Ectodermal cell (in vitro differentiated cells): ENCODE measurements at regions not wholly inside any gene's neighbourhood (a gene's known extent, or its start where the extent isn't known, plus 50 kb on each side); places are given as distances from the start of the nearest gene placed in this dataset.
"Not testable (repeated sequence)": the region's sequence is repeated elsewhere in the genome, so short reads cannot be mapped to it uniquely, and the experiment has no call there.

Source experiments
- H3K27ac ChIP-seq: 2 replicates; pipeline ENCODE4 v1.7.0; 2013; ENCODE audit warnings: mild to moderate bottlenecking, low read depth, low read length; ENCODE audit not compliant: insufficient read depth, poor library complexity, severe bottlenecking
- H3K27me3 ChIP-seq: 2 replicates; pipeline ENCODE4 v1.7.0; 2013; ENCODE audit warnings: mild to moderate bottlenecking, low read length; ENCODE audit not compliant: insufficient read depth, control insufficient read depth, poor library complexity, severe bottlenecking
- H3K36me3 ChIP-seq: one replicate; pipeline ENCODE4 v1.7.0; 2013; ENCODE audit warnings: low read length; ENCODE audit not compliant: control insufficient read depth, insufficient read depth
- H3K4me1 ChIP-seq: one replicate; pipeline ENCODE4 v1.7.0; 2013; ENCODE audit warnings: low read length; ENCODE audit not compliant: control insufficient read depth, insufficient read depth
- H3K4me3 ChIP-seq: 2 replicates; pipeline ENCODE4 v1.7.0; 2013; ENCODE audit warnings: low read depth, low read length, control low read depth; ENCODE audit not compliant: insufficient read depth
- H3K9me3 ChIP-seq: 2 replicates; pipeline ENCODE4 v1.7.0; 2013; ENCODE audit warnings: mild to moderate bottlenecking, low read length, moderate library complexity; ENCODE audit not compliant: control insufficient read depth
- WGBS, 2 experiments: methylation state at CpG; one replicate each; pipeline ENCODE4 v1.1.7; 2013; ENCODE audit warnings: missing lambda C conversion rate in 2 of 2; 5-methylcytosine and 5-hydroxymethylcytosine counted together

DNA sequence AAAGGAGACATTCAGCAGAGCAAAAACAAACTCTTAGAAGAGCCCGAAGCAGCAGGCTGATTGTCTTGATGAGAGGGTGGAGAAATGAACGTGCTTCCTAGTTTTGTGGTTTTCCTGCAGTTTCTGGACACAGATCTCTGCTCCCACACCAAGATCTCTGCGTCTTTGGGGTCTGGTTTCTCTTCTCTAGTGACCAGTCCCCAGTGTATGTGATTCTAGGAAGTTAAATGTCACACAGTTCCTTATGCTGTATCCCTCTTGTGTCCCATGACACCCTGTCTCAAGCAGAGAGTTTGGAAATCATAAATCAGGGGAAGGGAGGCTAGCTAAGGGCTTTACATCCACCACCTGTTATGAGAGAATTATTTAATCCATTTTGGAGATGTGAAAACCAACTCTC lies 55.4 kb upstream of the KLF14 start:
- Histone ChIP-seq H3K27ac (no peak overlapping the region), H3K27me3 (no peaks in the 10 kb centered on the region), H3K36me3 (no peaks in the 10 kb centered on the region), H3K4me3 (no peak overlapping the region), H3K4me1 (no peaks in the 10 kb centered on the region), H3K9me3 (no peaks in the 10 kb centered on the region)
- WGBS, 2 experiments = 89 to 95% methylated on average over 3 of the region's 3 CpGs

DNA sequence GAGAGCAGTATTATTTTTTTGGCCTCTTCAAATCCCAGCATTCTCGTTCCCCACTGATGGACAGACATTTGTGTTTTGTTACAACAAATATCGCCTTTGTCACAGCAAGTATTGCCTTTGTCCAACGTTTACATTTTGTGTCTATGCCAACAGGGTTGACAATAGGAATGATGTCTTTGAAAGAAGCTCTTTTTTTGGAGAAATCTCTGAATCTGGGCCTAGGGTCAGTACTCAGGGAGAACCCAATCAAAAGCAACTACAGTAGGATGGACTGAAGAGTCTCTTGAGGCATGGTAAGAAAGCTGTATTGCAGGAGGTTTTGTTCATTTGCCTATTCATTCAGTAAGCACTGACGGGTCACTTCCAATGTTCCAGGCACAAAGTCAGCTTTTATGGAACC lies 57.7 kb upstream of the KLF14 start:
- H3K27me3 ChIP-seq = no peaks in the 10 kb centered on the region
- no peak overlapping the region for H3K4me3 ChIP-seq
- H3K9me3 ChIP-seq = no peaks in the 10 kb centered on the region
- no peaks in the 10 kb centered on the region for H3K36me3 ChIP-seq
- H3K27ac ChIP-seq = no peak overlapping the region
- no peaks in the 10 kb centered on the region for H3K4me1 ChIP-seq
- 94 to 95% methylated on average over 4 of the region's 4 CpGs for WGBS, 2 experiments

DNA sequence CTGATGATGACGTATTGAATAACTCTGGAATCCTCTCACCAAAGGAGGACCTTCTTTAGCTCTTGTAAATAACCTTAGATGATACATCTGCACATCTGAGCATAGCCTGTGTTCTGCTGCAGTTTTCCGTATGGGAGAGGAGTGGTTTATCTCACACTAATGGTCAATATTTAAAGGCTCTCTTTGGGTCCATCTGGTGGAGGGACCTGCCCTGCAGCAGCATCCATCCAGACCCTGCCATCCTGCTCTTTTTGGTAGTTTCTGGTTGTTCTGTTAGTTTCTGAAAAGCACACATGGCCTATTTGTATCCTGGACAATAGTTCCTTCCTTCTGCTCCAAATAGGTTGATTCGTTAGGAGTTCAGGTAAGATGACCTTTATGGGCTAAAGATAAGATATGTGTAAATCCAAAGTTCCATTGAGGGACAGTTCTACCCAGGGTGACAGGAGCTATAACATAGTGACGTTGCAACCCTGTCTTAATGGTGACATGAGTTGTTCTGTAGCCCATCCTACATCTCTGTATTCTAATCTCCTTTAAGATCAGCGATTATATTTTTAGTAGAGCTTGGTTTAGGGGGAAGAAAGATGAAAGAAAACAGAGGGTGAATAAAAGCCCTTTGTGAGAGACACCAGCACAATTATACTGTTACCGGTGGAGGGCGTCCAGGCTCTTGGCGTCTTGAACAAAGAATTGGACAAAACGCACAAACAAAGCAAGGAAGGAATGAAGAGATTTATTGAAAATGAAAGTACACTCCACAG lies 60.0 kb upstream of the KLF14 start:
- no peak overlapping the region for H3K4me3 ChIP-seq
- no peaks in the 10 kb centered on the region for H3K27me3 ChIP-seq
- WGBS, 2 experiments = 88 to 94% methylated on average over 8 to 9 of the region's 9 CpGs
- no peaks in the 10 kb centered on the region for H3K4me1 ChIP-seq
- no peaks in the 10 kb centered on the region for H3K9me3 ChIP-seq
- H3K27ac ChIP-seq = no peak overlapping the region
- no peaks in the 10 kb centered on the region for H3K36me3 ChIP-seq

DNA sequence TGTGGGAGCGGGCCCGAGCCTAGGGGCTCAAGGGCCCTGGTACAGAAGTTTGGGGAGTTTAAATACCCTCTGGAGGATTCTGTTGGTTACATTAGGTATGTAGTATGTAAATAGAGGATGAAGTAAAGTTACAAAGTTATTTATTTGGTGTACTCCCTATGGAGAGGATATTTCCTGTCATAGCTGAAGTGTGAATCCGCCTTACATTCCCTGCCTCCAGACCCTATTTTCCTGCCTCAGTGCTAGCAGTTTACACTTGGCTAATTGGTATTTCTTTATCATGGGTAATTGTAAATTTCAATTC lies 60.6 kb upstream of the KLF14 start:
- no peak overlapping the region for H3K4me3 ChIP-seq
- WGBS, 2 experiments = 96 to 97% methylated on average over 3 of the region's 3 CpGs
- H3K36me3 ChIP-seq = no peaks in the 10 kb centered on the region
- H3K4me1 ChIP-seq = no peaks in the 10 kb centered on the region
- H3K27me3 ChIP-seq = no peaks in the 10 kb centered on the region
- H3K27ac ChIP-seq = no peak overlapping the region
- no peaks in the 10 kb centered on the region for H3K9me3 ChIP-seq

GRCh38 chr7:130796425-130796824 lies 62.4 kb upstream of the KLF14 start:
- WGBS, 2 experiments = no CpG with 5 or more reads among the region's 2 CpGs
- H3K36me3 ChIP-seq, H3K27me3 ChIP-seq, H3K4me1 ChIP-seq, H3K27ac ChIP-seq, H3K9me3 ChIP-seq, H3K4me3 ChIP-seq: not testable (repeated sequence)

DNA sequence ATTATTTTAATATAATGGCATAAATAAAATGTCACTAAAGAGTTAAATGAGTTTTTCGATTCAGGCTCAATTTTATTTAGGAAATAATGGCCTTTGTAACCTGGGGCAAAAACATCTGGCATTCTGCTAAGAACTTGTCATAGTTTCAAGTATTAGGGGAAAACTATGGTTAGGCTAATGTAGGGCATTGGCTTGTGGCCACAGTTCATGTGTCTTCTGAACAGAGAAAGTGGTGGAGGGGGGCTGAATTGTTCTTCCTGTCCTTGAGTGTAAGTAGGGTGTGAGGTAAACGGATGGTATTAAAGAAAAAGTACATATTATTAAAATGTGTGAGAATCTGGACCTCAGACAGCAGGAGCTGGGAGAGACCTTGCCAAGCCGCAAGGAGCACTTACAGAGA lies 69.1 kb upstream of the KLF14 start:
- Histone ChIP-seq H3K4me1 (no peaks in the 10 kb centered on the region), H3K36me3 (no peaks in the 10 kb centered on the region), H3K27me3 (no peaks in the 10 kb centered on the region), H3K27ac (no peak overlapping the region), H3K9me3 (no peaks in the 10 kb centered on the region), H3K4me3 (no peak overlapping the region)
- 87 to 93% methylated on average over 3 of the region's 3 CpGs for WGBS, 2 experiments

DNA sequence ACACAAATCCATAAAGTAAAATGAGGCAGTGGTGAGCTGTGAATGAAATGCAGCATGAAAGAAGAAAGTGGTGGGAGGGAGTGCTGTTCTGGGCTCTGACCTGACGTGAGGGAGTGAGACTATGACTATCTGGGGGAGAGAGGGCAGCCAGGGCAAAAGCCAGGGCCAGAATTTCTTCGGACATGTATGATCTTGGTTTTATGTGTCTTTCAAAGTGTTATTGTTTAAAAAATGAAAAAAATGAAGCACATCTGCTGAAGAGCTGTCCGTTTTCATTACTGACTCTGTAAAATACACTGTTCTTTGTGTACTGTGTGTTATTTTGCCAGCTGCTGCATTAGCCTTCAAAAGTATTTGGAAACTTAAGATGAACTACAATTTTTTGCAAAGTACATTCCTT lies 70.2 kb upstream of the KLF14 start:
- no peak overlapping the region for H3K4me3 ChIP-seq
- no peaks in the 10 kb centered on the region for H3K9me3 ChIP-seq
- no peaks in the 10 kb centered on the region for H3K27me3 ChIP-seq
- H3K27ac ChIP-seq = no peak overlapping the region
- WGBS, 2 experiments = 83 to 92% methylated on average over 3 of the region's 3 CpGs
- no peaks in the 10 kb centered on the region for H3K4me1 ChIP-seq
- H3K36me3 ChIP-seq = no peaks in the 10 kb centered on the region

DNA sequence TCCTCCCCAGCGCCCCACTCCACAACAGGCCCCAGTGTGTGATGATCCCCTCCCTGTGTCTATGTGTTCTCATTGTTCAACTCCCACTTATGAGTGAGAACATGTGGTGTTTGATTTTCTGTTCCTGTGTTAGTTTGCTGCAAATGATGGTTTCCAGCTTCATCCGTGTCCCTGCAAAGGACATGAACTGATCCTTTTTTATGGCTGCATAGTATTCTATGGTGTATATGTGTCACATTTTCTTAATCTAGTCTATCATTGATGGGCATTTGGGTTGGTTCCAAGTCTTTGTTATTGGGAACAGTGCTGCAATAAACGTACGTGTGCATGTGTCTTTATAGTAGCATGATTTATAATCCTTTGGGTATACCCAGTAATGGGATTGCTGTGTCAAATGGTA lies 78.8 kb upstream of the KLF14 start:
- 91 to 96% methylated on average over 4 of the region's 4 CpGs for WGBS, 2 experiments
- H3K36me3 ChIP-seq, H3K27me3 ChIP-seq, H3K27ac ChIP-seq, H3K4me3 ChIP-seq, H3K4me1 ChIP-seq, H3K9me3 ChIP-seq: not testable (repeated sequence)

- no peaks in the 10 kb centered on the region for H3K36me3 ChIP-seq
- WGBS, 2 experiments = 40 to 55% methylated on average over 1 to 2 of the region's 2 CpGs
- H3K4me3 ChIP-seq = no peak overlapping the region
- no peaks in the 10 kb centered on the region for H3K27me3 ChIP-seq
- H3K9me3 ChIP-seq = no peaks in the 10 kb centered on the region
- H3K4me1 ChIP-seq = no peaks in the 10 kb centered on the region
- no peak overlapping the region for H3K27ac ChIP-seq
Measured at GRCh38 chr7:130814778-130815335, 80.8 kb upstream of the KLF14 start.

- no peak overlapping the region for H3K4me3 ChIP-seq
- no peaks in the 10 kb centered on the region for H3K27me3 ChIP-seq
- no peaks in the 10 kb centered on the region for H3K36me3 ChIP-seq
- H3K4me1 ChIP-seq = no peaks in the 10 kb centered on the region
- H3K27ac ChIP-seq = no peak overlapping the region
- 79 to 95% methylated on average over 2 of the region's 2 CpGs for WGBS, 2 experiments
- no peaks in the 10 kb centered on the region for H3K9me3 ChIP-seq
Measured at GRCh38 chr7:130818056-130818455, 84.0 kb upstream of the KLF14 start.

DNA sequence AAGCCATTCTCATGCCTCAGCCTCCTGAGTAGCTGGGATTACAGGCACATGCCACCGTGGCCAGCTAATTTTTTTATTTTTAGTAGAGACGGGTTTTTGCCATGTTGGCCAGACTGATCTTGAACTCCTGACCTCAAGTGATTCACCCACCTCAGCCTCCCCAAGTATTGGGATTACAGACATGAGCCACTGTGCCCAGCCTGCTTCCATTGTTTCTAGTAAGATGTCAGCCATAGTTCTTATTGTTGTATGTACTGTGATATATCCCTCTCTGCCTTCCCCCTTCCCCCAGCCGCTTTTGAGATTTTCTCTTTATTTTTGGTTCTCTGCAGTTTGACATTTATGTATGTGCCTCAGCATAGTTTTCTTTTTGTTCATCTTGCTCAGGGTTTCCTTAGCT lies 87.9 kb upstream of the KLF14 start:
- Histone ChIP-seq H3K36me3 (no peaks in the 10 kb centered on the region), H3K27me3 (no peaks in the 10 kb centered on the region), H3K4me3 (no peak overlapping the region), H3K27ac (no peak overlapping the region), H3K4me1 (no peaks in the 10 kb centered on the region), H3K9me3 (no peaks in the 10 kb centered on the region)
- 88 to 93% methylated on average over 2 to 3 of the region's 3 CpGs for WGBS, 2 experiments
